A549 (cell line): ENCODE measurements at regions not wholly inside any gene's neighbourhood (a gene's known extent, or its start where the extent isn't known, plus 50 kb on each side); places are given as distances from the start of the nearest gene placed in this dataset.

Experiments used
- ATAC-seq, 2 experiments: fragments of 200-7000 bp in 1 of 2; fragments of >200 bp in 1 of 2; cut with Nextera tagmentation in 1 of 2; cut with Tn5 transposase in 1 of 2; 3 replicates each; pipeline versions ENCODE4 v1.8.0 to v1.9.1; 2018 to 2020; ENCODE audit warnings: mild to moderate bottlenecking in 1 of 2, moderate library complexity in 1 of 2
- CTCF ChIA-PET: fragments of 300-600 bp; sonication (Branson Sonifier 250); formaldehyde crosslinking; extraction: SDS; loops from one replicate; lab custom pipeline; 2021; ENCODE audit warnings: antibody characterized with exemption, inconsistent platforms; lab: Yijun Ruan, JAX
- POLR2A ChIA-PET: fragments of 350-600 bp; formaldehyde crosslinking; extraction: SDS; loops from one replicate; lab custom pipeline; 2021; ENCODE audit warnings: antibody characterized with exemption, inconsistent platforms; lab: Yijun Ruan, JAX
- DNase-seq, 2 experiments: peaks; one replicate each; pipeline versions ENCODE4 v3.0.0 to v3.0.0-alpha.2; 2011 to 2016; ENCODE audit warnings: low read depth in 1 of 2, low spot score in 1 of 2
- FAIRE-seq: peaks from 2 replicates; lab custom pipeline; 2011; peaks lifted over from hg19 to GRCh38; lab: Jason Lieb, UNC
- H3K27ac ChIP-seq, 2 experiments: fragments of >200 bp; sonication (Bioruptor Twin); formaldehyde crosslinking; 3 replicates each; pipeline ENCODE4 v1.5.1; 2016 to 2017
- H3K4me1 ChIP-seq: fragments of >200 bp; sonication (Bioruptor Twin); formaldehyde crosslinking; 3 replicates; pipeline ENCODE4 v1.6.1; 2016
- H3K4me2 ChIP-seq: fragments of >200 bp; sonication (Bioruptor Twin); formaldehyde crosslinking; 3 replicates; pipeline ENCODE4 v1.6.1; 2016
- H3K4me3 ChIP-seq: fragments of >200 bp; sonication (Bioruptor Twin); formaldehyde crosslinking; 3 replicates; pipeline ENCODE4 v1.5.1; 2016
- H3K9me3 ChIP-seq: fragments of >200 bp; sonication (Bioruptor Twin); formaldehyde crosslinking; 3 replicates; pipeline ENCODE4 v1.6.1; 2016
- BHLHE40 ChIP-seq: IDR thresholded peaks from 2 replicates; pipeline ENCODE4 v1.6.1; 2012; ENCODE audit warnings: low read depth, low read length, inconsistent platforms
- CBX2 ChIP-seq: fragments of 200-600 bp; sonication (generic); IDR thresholded peaks from 2 replicates; pipeline ENCODE4 v1.6.1; 2016; ENCODE audit warnings: low read depth, mild to moderate bottlenecking, borderline replicate concordance
- CEBPB ChIP-seq, 2 experiments: fragments of >200 bp in 1 of 2; sonication (Bioruptor Twin) in 1 of 2; formaldehyde crosslinking in 1 of 2; IDR thresholded peaks; 2 replicates each; pipeline ENCODE4 v1.6.1; 2012 to 2016
- EHF ChIP-seq: fragments of 250-450 bp; sonication (Bioruptor Pico); IDR thresholded peaks from 2 replicates; pipeline ENCODE4 v1.5.0; 2020; ENCODE audit warnings: mild to moderate bottlenecking
- EHMT2 ChIP-seq: fragments of 200-600 bp; sonication (generic); IDR thresholded peaks from 2 replicates; pipeline ENCODE4 v1.6.1; 2016; ENCODE audit warnings: antibody characterized with exemption, low read depth, mild to moderate bottlenecking, moderate library complexity
- ESRRA ChIP-seq: fragments of 150-350 bp; IDR thresholded peaks from 2 replicates; pipeline ENCODE4 v1.6.1; 2014; ENCODE audit warnings: mild to moderate bottlenecking, low read length, borderline replicate concordance
- FOSB ChIP-seq: fragments of 250-450 bp; sonication (Bioruptor Pico); IDR thresholded peaks from 2 replicates; pipeline ENCODE4 v1.5.0; 2020; ENCODE audit warnings: mild to moderate bottlenecking, moderate library complexity
- HES2 ChIP-seq: fragments of >200 bp; sonication (Bioruptor Twin); formaldehyde crosslinking; IDR thresholded peaks from 2 replicates; pipeline ENCODE4 v1.6.1; 2016
- HOXB5 ChIP-seq: fragments of 250-450 bp; sonication (Bioruptor Pico); IDR thresholded peaks from 2 replicates; pipeline ENCODE4 v1.5.0; 2020; ENCODE audit warnings: mild to moderate bottlenecking, moderate library complexity
- JUN ChIP-seq, 2 experiments: fragments of >200 bp; sonication (Bioruptor Twin); formaldehyde crosslinking; IDR thresholded peaks; 2 replicates in 1 of 2; 3 replicates in 1 of 2; pipeline ENCODE4 v1.6.1; 2016 to 2017
- MAFK ChIP-seq: fragments of 450-650 bp; IDR thresholded peaks from 2 replicates; pipeline ENCODE4 v1.6.1; 2014; ENCODE audit not compliant: partially characterized antibody
- MAX ChIP-seq: IDR thresholded peaks from 2 replicates; pipeline ENCODE4 v1.6.1; 2012
- MYC ChIP-seq: IDR thresholded peaks from 2 replicates; pipeline ENCODE4 v1.6.1; 2012; ENCODE audit warnings: mild to moderate bottlenecking, inconsistent platforms, low read length, improper control_type of control experiment, borderline replicate concordance
- PHF8 ChIP-seq: fragments of 200-600 bp; sonication (generic); IDR thresholded peaks from 2 replicates; pipeline ENCODE4 v1.6.1; 2016; ENCODE audit warnings: low read depth, mild to moderate bottlenecking, antibody characterized with exemption, moderate library complexity, borderline replicate concordance
- POLR2AphosphoS2 ChIP-seq: conservative IDR thresholded peaks from 2 replicates; pipeline ENCODE4 v1.6.1; 2012; ENCODE audit warnings: low read length, improper control_type of control experiment, inconsistent platforms
- RFX5 ChIP-seq: fragments of 450-650 bp; IDR thresholded peaks from 2 replicates; pipeline ENCODE4 v1.7.1; 2014; ENCODE audit warnings: antibody characterized with exemption, mild to moderate bottlenecking, moderate library complexity
- RNF2 ChIP-seq: fragments of 200-600 bp; sonication (generic); IDR thresholded peaks from 2 replicates; pipeline ENCODE4 v1.6.1; 2016; ENCODE audit warnings: low read depth, mild to moderate bottlenecking, antibody characterized with exemption, moderate library complexity, borderline replicate concordance
- ZC3H11A ChIP-seq: fragments of 450-650 bp; IDR thresholded peaks from 2 replicates; pipeline ENCODE4 v1.6.1; 2014; ENCODE audit warnings: antibody characterized with exemption, mild to moderate bottlenecking
- WGBS: methylation state at CpG from one replicate; pipeline ENCODE4 v1.1.6; 2017; ENCODE audit errors: missing lambda C conversion rate; 5-methylcytosine and 5-hydroxymethylcytosine counted together
- TF ChIP-seq, protein P1 (sequence below): fragments of 200-600 bp; sonication (generic); IDR thresholded peaks from 2 replicates; pipeline ENCODE4 v1.6.1; 2016; ENCODE audit warnings: antibody characterized with exemption, mild to moderate bottlenecking, moderate library complexity

DNA sequence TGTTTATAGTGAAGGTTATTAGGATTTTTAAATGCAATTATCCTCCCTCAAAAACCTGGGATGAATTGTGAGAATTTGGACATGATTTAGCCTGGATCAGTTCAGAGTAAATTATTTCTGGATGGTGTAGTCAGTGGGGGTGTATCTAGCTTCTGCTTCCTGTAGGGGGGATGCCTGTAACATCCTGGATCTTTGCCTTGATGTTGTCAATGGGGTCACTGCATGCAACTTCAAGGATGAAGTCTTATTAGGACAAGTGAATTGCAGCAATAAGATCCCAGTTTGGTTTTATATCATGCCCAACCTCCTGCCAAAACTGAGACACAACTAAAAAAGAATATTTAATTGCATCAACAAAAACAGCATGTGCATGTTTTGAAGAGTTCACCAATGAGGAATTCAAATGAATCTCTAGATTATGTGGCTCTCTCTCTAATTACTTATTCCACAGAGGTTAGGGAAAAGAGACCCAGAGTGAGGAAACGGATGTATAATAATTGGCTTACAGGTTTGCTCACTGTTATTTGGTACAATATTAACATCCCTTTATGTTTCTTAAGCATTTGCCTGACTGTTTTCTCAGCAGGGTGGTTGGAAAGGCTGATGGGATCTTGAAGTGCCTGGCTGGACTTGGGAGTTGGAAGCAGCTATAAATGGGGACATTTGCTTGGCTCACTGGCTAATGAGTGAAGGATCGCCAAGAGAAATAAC is 159.8 kb downstream of the HS3ST3B1 start:
- H3K4me1 ChIP-seq = peaks cover 10% of the 10 kb centered on the region; the same call in 1 of the 3 replicates
- no peak overlapping the region for H3K4me3 ChIP-seq
- POLR2A ChIA-PET = no interaction called here
- FAIRE-seq (peak; percentile 28), ATAC-seq (no peak), DNase-seq (no peak)
- no peak overlapping the region for H3K27ac ChIP-seq
- no peak overlapping the region for H3K4me2 ChIP-seq
- WGBS = 61% methylated on average over 2 of the region's 2 CpGs
- TF ChIP-seq, protein P1, sequence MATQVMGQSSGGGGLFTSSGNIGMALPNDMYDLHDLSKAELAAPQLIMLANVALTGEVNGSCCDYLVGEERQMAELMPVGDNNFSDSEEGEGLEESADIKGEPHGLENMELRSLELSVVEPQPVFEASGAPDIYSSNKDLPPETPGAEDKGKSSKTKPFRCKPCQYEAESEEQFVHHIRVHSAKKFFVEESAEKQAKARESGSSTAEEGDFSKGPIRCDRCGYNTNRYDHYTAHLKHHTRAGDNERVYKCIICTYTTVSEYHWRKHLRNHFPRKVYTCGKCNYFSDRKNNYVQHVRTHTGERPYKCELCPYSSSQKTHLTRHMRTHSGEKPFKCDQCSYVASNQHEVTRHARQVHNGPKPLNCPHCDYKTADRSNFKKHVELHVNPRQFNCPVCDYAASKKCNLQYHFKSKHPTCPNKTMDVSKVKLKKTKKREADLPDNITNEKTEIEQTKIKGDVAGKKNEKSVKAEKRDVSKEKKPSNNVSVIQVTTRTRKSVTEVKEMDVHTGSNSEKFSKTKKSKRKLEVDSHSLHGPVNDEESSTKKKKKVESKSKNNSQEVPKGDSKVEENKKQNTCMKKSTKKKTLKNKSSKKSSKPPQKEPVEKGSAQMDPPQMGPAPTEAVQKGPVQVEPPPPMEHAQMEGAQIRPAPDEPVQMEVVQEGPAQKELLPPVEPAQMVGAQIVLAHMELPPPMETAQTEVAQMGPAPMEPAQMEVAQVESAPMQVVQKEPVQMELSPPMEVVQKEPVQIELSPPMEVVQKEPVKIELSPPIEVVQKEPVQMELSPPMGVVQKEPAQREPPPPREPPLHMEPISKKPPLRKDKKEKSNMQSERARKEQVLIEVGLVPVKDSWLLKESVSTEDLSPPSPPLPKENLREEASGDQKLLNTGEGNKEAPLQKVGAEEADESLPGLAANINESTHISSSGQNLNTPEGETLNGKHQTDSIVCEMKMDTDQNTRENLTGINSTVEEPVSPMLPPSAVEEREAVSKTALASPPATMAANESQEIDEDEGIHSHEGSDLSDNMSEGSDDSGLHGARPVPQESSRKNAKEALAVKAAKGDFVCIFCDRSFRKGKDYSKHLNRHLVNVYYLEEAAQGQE = no peak
- TF ChIP-seq RFX5 (no peak), ESRRA (no peak)
- CTCF ChIA-PET = interaction anchor here (1.3 kb wide), 1 partner anchor 159 kb away, joined by 3 read pairs; no protein-coding TSS in a partner anchor
- peaks cover 6% of the 10 kb centered on the region; the same call in 1 of the 3 replicates for H3K9me3 ChIP-seq

DNA sequence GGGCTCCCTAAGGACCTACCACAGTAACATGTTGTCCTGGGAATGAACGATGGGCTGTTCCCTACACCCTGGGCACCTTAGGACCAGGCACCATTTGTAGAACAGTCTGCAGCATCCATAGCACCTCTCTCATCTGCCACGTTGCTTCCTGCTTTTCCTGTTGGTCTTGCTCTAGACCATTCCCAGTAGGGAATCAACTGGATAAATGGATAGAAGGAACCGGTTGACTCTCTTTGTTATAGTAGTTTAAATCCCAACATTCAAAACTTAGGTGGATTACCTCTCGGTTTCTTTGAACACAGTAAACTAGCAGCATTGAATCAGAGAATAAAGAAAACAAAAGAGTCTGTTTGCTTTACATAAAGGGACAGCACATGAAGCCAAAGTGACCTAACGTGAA is 159.1 kb downstream of the HS3ST3B1 start:
- Histone ChIP-seq H3K4me2 (no peak overlapping the region), H3K9me3 (peaks cover 6% of the 10 kb centered on the region; the same call in 1 of the 3 replicates), H3K4me3 (no peak overlapping the region), H3K27ac (no peak overlapping the region), H3K4me1 (peaks cover 7% of the 10 kb centered on the region; the same call in 1 of the 3 replicates)
- DNase-seq (no peak), ATAC-seq (no peak), FAIRE-seq (peak; percentile 59)
- CTCF ChIA-PET = no interaction called here
- POLR2A ChIA-PET = no interaction called here
- WGBS = 38% methylated on average over 5 of the region's 5 CpGs
- no peak for TF ChIP-seq JUN (IDR thresholded peaks at IDR 0.05)
- TF ChIP-seq RNF2 = no peak
- no peak for TF ChIP-seq MYC
- TF ChIP-seq HOXB5 (CRISPR knock-in tag) = no peak
- no peak for TF ChIP-seq CBX2
- TF ChIP-seq POLR2AphosphoS2 = no peak
- TF ChIP-seq EHMT2 = no peak
- no peak for TF ChIP-seq ESRRA
- TF ChIP-seq EHF (CRISPR knock-in tag) = no peak
- TF ChIP-seq BHLHE40 = no peak
- no peak for TF ChIP-seq CEBPB (IDR thresholded peaks at IDR 0.05)
- TF ChIP-seq FOSB (CRISPR knock-in tag) = no peak
- no peak for TF ChIP-seq PHF8

DNA sequence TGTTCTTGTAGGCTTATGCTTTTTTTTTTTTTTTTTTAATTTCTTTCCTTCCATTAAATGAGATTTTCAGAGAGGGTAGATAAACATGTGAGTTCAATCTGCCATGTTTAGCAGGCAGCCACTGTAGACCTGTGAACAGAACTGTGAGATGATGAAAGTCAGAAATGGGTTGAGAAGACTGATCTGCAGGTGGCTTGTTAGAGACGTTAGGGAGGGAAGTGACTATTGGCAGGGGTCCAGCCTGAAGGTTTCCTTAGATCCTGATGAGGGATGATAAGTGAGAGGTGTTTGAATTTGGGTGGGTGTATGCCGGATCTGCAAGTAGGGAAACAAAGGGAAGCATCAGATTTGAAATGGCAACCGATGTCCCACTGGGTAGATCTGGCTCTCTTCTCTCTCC is 157.8 kb downstream of the HS3ST3B1 start:
- Histone ChIP-seq H3K4me3 (no peak overlapping the region), H3K27ac (no peak overlapping the region), H3K4me2 (no peak overlapping the region), H3K4me1 (no peaks in the 10 kb centered on the region), H3K9me3 (peaks cover 6% of the 10 kb centered on the region; the same call in 1 of the 3 replicates)
- ATAC-seq = no peak
- 50% methylated on average over 3 of the region's 3 CpGs for WGBS
- no peak for DNase-seq
- no peak for FAIRE-seq
- CTCF ChIA-PET = interaction anchor here (0.6 kb wide), 1 partner anchor 31 kb away, joined by 3 read pairs; no protein-coding TSS in a partner anchor
- POLR2A ChIA-PET = no interaction called here
- no peak for TF ChIP-seq FOSB (CRISPR knock-in tag)
- TF ChIP-seq, all 56 proteins: peak for 0

- CTCF ChIA-PET = no interaction called here
- no peak for TF ChIP-seq ZC3H11A
- TF ChIP-seq JUN (IDR thresholded peaks at IDR 0.05) = no peak
- TF ChIP-seq HES2 = no peak
- no peak for TF ChIP-seq MAFK
- no peak for TF ChIP-seq PHF8
- TF ChIP-seq MAX = no peak
- TF ChIP-seq, protein P1 = no peak
Observed at GRCh38 chr17:14454746-14455145, 153.9 kb downstream of the HS3ST3B1 start.

More at GRCh38 chr17:14454746-14455145, 153.9 kb downstream of the HS3ST3B1 start:
- DNase-seq (no peak), ATAC-seq (no peak), FAIRE-seq (no peak)
- no peak overlapping the region for H3K4me2 ChIP-seq
- H3K9me3 ChIP-seq = no peaks in the 10 kb centered on the region; the same call in 2 of the 3 replicates
- no peak overlapping the region for H3K27ac ChIP-seq
- WGBS = 58% methylated on average over 4 of the region's 4 CpGs
- POLR2A ChIA-PET = no interaction called here
- no peaks in the 10 kb centered on the region for H3K4me1 ChIP-seq
- no peak overlapping the region for H3K4me3 ChIP-seq
